ENCODE measurements at regions not wholly inside any gene's neighbourhood (a gene's known extent, or its start where the extent isn't known, plus 50 kb on each side); places are given as distances from the start of the nearest gene placed in this dataset.

DNA sequence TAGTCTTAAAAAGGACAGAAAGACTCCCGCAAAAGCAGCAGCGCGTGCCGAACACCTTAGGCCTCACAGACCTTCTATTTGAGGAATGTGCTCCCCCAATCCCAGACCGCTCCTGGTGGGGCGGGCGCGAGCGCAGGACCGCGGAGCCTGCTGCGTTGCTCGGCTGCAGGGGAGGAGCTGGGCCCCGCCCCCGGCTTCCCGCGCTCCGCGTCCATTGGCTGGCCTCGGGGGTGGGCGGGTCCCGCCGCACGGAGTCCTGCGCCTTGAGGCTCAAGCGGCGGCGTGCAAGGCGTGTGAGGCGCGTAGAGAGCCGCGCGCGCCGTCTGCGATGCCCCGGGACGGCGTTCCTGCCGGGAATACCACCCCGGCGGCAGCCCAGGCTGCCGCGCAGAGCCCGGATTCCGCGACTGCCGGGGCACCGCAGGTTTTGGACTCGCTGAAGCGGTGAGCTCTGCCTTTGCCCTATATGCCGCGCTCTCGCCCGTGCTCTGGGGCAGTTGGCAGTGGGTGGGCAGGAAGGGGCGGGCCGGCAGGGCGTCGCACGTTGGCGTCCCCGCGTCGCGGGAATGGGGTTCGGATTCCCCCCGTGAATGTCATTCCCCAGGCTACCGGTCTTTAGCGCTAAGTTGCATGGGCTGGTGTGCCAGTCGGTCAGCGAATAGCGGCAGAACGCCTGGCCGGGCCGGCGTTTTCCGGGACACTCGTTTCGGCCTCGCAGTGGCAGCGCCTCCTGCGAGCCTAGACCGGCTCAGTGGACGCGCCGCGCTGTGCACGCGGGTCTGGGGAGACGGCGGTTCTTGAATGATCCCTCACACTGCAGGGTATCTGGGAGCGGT is 49.6 kb upstream of the PAIP2B start:
- H3K27ac ChIP-seq (ENCODE audit: insufficient read depth, low read depth, low read length) = no peak overlapping the region
- H3K4me3 ChIP-seq (replicated peaks in 1 of 3; ENCODE audit: insufficient read depth in 1 of 3, low read depth in 1 of 3, low read length in 3 of 3) = peak overlapping the region; percentile 57 to 82 (median 65)
- H3K9me1 ChIP-seq (replicated peaks; ENCODE audit: control insufficient read depth, extremely low read depth, insufficient read depth, low read length) = no peaks in the 10 kb centered on the region
- no peaks in the 10 kb centered on the region for H3K79me2 ChIP-seq (ENCODE audit: control insufficient read depth, insufficient read depth, low read length)
- dilution Hi-C loops (cut with MboI; ENCODE audit: extremely low pct_ligation_motif_present, low sequenced_read_pairs) (no loop called here), intact Hi-C loops (cut with micrococcal nuclease) (loop anchor here (1.0 to 2.0 kb wide), 3 partner anchors 49 to 120 kb away; partner anchors contain the start of gene PAIP2B)
- DNase-seq (ENCODE audit: low read depth, low spot score) (peak; percentile 93), FAIRE-seq (peak; percentile 92)
- peak overlapping the region; percentile 89 for H2AFZ ChIP-seq (ENCODE audit: low read depth, low read length)
- CTCF ChIA-PET = interaction anchor here (1.0 to 2.8 kb wide), 6 partner anchors 14 to 55 kb away, joined by 3 to 23 read pairs (median 6); partner anchors contain the start of genes PAIP2B and ZNF638
- peak overlapping the region; percentile 99 for H3K4me2 ChIP-seq (ENCODE audit: insufficient read depth, low read length)
- peaks cover 3 to 11% of the 10 kb centered on the region in 2 experiments for H3K27me3 ChIP-seq (ENCODE audit: control insufficient read depth in 2 of 2, insufficient read depth in 2 of 2, low read length in 2 of 2)
- H3K36me3 ChIP-seq (ENCODE audit: control insufficient read depth in 2 of 2, extremely low read depth in 1 of 2, insufficient read depth in 2 of 2, low read length in 2 of 2) = no peaks in the 10 kb centered on the region
- H4K20me1 ChIP-seq (replicated peaks; ENCODE audit: control insufficient read depth, extremely low read depth, insufficient read depth, low read length) = no peaks in the 10 kb centered on the region
- H3K9me3 ChIP-seq (replicated peaks; ENCODE audit: control insufficient read depth, insufficient read depth, low read length) = no peaks in the 10 kb centered on the region
- POLR2A ChIA-PET = interaction anchor here (0.6 kb wide), 1 partner anchor 243 kb away, joined by 6 read pairs; no protein-coding TSS in a partner anchor
- peak overlapping the region; percentile 29 for H3K9ac ChIP-seq (replicated peaks; ENCODE audit: extremely low read depth, insufficient read depth, low read length)
- peaks cover 14% of the 10 kb centered on the region for H3K4me1 ChIP-seq (ENCODE audit: control insufficient read depth, extremely low read depth, insufficient read depth, low read length)
- BruUV-seq (replicated peaks) = no TSS peak
- TF ChIP-seq JUN (IDR thresholded peaks at IDR 0.05; ENCODE audit: borderline replicate concordance, insufficient read depth, insufficient read length, low read depth) (no peak), MYC (IDR thresholded peaks at IDR 0.05; ENCODE audit: low read depth, low read length) (no peak), EZH2 (IDR thresholded peaks at IDR 0.05; ENCODE audit: borderline replicate concordance, low read depth, low read length, severe bottlenecking) (no peak), GATA2 (IDR thresholded peaks at IDR 0.05; ENCODE audit: insufficient read depth, insufficient read length, low read depth, low read length) (no peak), POLR2AphosphoS5 (IDR thresholded peaks at IDR 0.05; ENCODE audit: insufficient read depth, low read depth, low read length) (peak; percentile 77), FOS (IDR thresholded peaks at IDR 0.05; ENCODE audit: borderline replicate concordance, insufficient read depth, low read length) (no peak), POLR2A (IDR thresholded peaks at IDR 0.05; ENCODE audit: low read depth, low read length) (peak; percentile 44)
- TF ChIP-seq, protein P1, sequence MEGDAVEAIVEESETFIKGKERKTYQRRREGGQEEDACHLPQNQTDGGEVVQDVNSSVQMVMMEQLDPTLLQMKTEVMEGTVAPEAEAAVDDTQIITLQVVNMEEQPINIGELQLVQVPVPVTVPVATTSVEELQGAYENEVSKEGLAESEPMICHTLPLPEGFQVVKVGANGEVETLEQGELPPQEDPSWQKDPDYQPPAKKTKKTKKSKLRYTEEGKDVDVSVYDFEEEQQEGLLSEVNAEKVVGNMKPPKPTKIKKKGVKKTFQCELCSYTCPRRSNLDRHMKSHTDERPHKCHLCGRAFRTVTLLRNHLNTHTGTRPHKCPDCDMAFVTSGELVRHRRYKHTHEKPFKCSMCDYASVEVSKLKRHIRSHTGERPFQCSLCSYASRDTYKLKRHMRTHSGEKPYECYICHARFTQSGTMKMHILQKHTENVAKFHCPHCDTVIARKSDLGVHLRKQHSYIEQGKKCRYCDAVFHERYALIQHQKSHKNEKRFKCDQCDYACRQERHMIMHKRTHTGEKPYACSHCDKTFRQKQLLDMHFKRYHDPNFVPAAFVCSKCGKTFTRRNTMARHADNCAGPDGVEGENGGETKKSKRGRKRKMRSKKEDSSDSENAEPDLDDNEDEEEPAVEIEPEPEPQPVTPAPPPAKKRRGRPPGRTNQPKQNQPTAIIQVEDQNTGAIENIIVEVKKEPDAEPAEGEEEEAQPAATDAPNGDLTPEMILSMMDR (IDR thresholded peaks at IDR 0.05; ENCODE audit: extremely low read depth in 1 of 2, insufficient read depth in 1 of 2, low read depth in 1 of 2, low read length in 2 of 2) = peak in 1 of 2 donors; percentile 12
- TF ChIP-seq, protein P2, sequence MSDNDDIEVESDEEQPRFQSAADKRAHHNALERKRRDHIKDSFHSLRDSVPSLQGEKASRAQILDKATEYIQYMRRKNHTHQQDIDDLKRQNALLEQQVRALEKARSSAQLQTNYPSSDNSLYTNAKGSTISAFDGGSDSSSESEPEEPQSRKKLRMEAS (IDR thresholded peaks at IDR 0.05; ENCODE audit: insufficient read depth, insufficient read length) = peak; percentile 69
